GM12865 (cell line): ENCODE measurements at regions not wholly inside any gene's neighbourhood (a gene's known extent, or its start where the extent isn't known, plus 50 kb on each side); places are given as distances from the start of the nearest gene placed in this dataset.

Source experiments
- DNase-seq: peaks from one replicate; pipeline ENCODE4 v3.0.0; 2010; ENCODE audit warnings: low read depth
- H3K4me3 ChIP-seq: 2 replicates; pipeline ENCODE4 v1.5.1; 2011; ENCODE audit warnings: mild to moderate bottlenecking, low read depth, low read length, control low read depth
- TF ChIP-seq, protein P1 (sequence below): IDR thresholded peaks from 2 replicates; pipeline ENCODE4 v1.5.1; 2011; ENCODE audit warnings: low read length, control low read depth, low read depth, inconsistent platforms; ENCODE audit not compliant: insufficient read depth; ENCODE audit errors: missing control alignments

- TF ChIP-seq, protein P1, sequence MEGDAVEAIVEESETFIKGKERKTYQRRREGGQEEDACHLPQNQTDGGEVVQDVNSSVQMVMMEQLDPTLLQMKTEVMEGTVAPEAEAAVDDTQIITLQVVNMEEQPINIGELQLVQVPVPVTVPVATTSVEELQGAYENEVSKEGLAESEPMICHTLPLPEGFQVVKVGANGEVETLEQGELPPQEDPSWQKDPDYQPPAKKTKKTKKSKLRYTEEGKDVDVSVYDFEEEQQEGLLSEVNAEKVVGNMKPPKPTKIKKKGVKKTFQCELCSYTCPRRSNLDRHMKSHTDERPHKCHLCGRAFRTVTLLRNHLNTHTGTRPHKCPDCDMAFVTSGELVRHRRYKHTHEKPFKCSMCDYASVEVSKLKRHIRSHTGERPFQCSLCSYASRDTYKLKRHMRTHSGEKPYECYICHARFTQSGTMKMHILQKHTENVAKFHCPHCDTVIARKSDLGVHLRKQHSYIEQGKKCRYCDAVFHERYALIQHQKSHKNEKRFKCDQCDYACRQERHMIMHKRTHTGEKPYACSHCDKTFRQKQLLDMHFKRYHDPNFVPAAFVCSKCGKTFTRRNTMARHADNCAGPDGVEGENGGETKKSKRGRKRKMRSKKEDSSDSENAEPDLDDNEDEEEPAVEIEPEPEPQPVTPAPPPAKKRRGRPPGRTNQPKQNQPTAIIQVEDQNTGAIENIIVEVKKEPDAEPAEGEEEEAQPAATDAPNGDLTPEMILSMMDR = no peak
- no peak overlapping the region for H3K4me3 ChIP-seq
- DNase-seq = no peak
These were observed 108.4 kb upstream of the VEPH1 start for GRCh38 chr3:157611536-157612076.

DNA sequence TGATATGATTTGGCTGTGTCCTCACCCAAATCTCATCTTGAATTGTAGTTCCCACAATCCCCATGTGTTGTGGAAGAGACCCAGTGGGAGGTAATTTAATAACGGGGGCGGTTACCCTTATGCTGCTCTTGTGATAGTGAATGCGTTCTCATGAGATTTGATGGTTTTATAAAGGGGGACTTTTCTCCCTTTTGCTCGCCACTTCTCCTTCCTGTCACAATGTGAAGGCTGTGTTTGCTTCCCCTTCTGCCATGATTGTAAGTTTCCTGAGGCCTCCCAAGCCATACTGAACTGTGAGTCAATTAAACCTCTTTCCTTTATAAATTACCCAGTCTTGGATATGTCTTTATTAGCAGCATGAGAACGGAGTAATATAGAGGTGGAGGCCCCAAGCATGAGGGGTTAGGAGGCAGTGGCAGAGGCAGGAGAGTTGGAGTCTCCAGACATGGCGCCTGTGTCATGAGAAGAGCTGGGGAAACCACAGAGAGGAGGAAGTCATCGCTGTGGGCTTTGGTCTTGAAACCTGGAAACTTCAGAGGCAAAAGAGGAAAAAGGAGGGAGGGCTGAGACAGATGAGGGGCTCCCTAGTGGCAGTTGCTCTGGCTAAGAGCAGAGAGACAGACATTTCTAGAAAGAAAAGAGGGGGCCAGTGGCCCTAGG, 107.8 kb upstream of the VEPH1 start:
- TF ChIP-seq, protein P1 = no peak
- DNase-seq = no peak
- H3K4me3 ChIP-seq = no peak overlapping the region

GRCh38 chr3:157607826-157608405, 104.7 kb upstream of the VEPH1 start:
- no peak overlapping the region for H3K4me3 ChIP-seq
- TF ChIP-seq, protein P1 = no peak
- DNase-seq = no peak

GRCh38 chr3:157606852-157607197, 103.6 kb upstream of the VEPH1 start:
- DNase-seq = no peak
- TF ChIP-seq, protein P1 = no peak
- no peak overlapping the region for H3K4me3 ChIP-seq

DNA sequence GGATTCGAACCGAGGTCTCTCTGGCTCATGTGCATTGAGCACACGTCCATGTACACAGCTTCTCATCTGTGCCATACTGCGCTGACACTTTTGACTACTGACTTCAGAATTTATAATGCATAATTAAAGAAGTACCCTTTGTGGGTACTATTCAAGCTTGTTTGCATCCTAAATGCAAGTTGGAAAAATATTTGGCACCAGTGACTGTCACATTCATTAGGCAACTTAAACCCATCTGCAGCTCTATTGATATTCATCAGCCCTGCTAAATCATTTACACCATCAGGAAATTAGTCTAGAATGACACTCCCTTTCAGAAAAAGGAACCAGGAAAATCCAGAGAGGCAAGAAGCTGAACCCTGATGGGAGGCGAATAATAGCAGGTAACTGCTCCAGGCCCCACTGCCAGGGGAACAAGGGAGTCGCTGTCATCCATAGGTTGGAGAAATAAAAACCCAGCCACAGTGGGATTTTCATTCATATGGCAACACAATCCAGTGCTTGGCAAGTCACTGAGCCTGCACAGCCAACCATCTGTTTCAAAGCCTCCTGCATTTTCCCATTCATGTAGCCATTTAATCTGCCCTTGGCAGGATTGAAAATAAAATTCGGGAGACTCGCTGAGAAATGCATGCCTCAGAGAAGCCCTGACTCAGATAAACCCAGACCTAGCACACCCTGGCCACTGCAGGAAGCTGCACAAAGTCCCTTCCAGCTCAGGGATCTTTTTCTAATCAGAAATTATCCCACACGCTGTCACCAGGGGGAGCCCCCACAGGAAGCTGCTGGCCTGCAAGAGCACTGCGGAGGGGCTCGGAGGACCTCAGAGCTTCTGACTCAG, 103.0 kb upstream of the VEPH1 start:
- TF ChIP-seq, protein P1 = peak; percentile 85

GRCh38 chr3:157605356-157605755, 102.1 kb upstream of the VEPH1 start:
- H3K4me3 ChIP-seq = no peak overlapping the region
- no peak for DNase-seq
- TF ChIP-seq, protein P1 = no peak

More for the DNA sequence above, 103.0 kb upstream of the VEPH1 start:
- DNase-seq = peak; percentile 68
- H3K4me3 ChIP-seq = no peak overlapping the region
